K562 (cell line): ENCODE measurements at regions not wholly inside any gene's neighbourhood (a gene's known extent, or its start where the extent isn't known, plus 50 kb on each side); places are given as distances from the start of the nearest gene placed in this dataset.
"Not testable (repeated sequence)": the region's sequence is repeated elsewhere in the genome, so short reads cannot be mapped to it uniquely, and the experiment has no call there.

Source experiments
- ATAC-seq: fragments of 200-7000 bp; cut with Tn5 transposase; 3 replicates; pipeline ENCODE4 v1.9.1; 2020; ENCODE audit warnings: moderate library complexity
- BruUV-seq: library from RNA; stranded (reverse); fragments of 400-500 nt; replicated peaks from 2 replicates; lab custom pipeline; 2021; lab: Mats Ljungman, UMichigan
- CTCF ChIA-PET: fragments of 300-600 bp; formaldehyde crosslinking; extraction: SDS; loops from one replicate; lab custom pipeline; 2021; ENCODE audit warnings: low intra/inter-chr PET ratio; lab: Yijun Ruan, JAX
- POLR2A ChIA-PET: fragments of 300-600, 350-650 bp; sonication (Branson Sonifier 250); formaldehyde crosslinking; extraction: SDS; loops from one replicate; lab custom pipeline; 2021; ENCODE audit warnings: antibody characterized with exemption, inconsistent platforms; lab: Yijun Ruan, JAX
- DNase-seq, 4 experiments: peaks; one replicate each; pipeline versions ENCODE4 v3.0.0 to v3.0.0-alpha.2; 2011 to 2018; ENCODE audit warnings: low spot score in 3 of 4, mixed read lengths in 3 of 4; ENCODE audit errors: extremely low read depth in 1 of 4
- FAIRE-seq: peaks from 2 replicates; lab custom pipeline; 2011; peaks lifted over from hg19 to GRCh38; lab: Jason Lieb, UNC
- H2AFZ ChIP-seq: 2 replicates; pipeline ENCODE4 v1.6.0; 2011; ENCODE audit warnings: low read depth, low read length, control low read depth, inconsistent platforms
- H3K27ac ChIP-seq: fragments of 200-600 bp; 3 replicates; pipeline ENCODE4 v1.8.0; 2011; ENCODE audit warnings: low read depth, mild to moderate bottlenecking, control low read depth, inconsistent platforms, low read length, moderate library complexity, mixed read lengths; ENCODE audit errors: extremely low read depth
- H3K27me3 ChIP-seq, 2 experiments: fragments of 300-600 bp in 1 of 2; 2 replicates in 1 of 2; 3 replicates in 1 of 2; pipeline versions ENCODE4 v1.6.0 to v1.8.0; 2011; ENCODE audit warnings: inconsistent platforms in 2 of 2, low read length in 2 of 2, mild to moderate bottlenecking in 1 of 2, mixed read lengths in 1 of 2, moderate library complexity in 1 of 2; ENCODE audit not compliant: control insufficient read depth in 2 of 2, insufficient read depth in 2 of 2
- H3K36me3 ChIP-seq: fragments of 300-600 bp; 3 replicates; pipeline ENCODE4 v1.8.0; 2011; ENCODE audit warnings: mild to moderate bottlenecking, low read length, inconsistent platforms; ENCODE audit not compliant: control insufficient read depth, insufficient read depth
- H3K4me1 ChIP-seq, 2 experiments: fragments of 200-600 bp in 1 of 2; replicated peaks in 1 of 2; 2 replicates in 1 of 2; 3 replicates in 1 of 2; pipeline versions ENCODE4 v1.5.1 to v1.8.0; 2011; ENCODE audit warnings: inconsistent platforms in 2 of 2, low read length in 2 of 2, mild to moderate bottlenecking in 1 of 2, mixed read lengths in 1 of 2, moderate library complexity in 1 of 2; ENCODE audit not compliant: control insufficient read depth in 2 of 2, insufficient read depth in 2 of 2
- H3K4me2 ChIP-seq: 2 replicates; pipeline ENCODE4 v1.6.1; 2011; ENCODE audit warnings: low read length, control low read depth, inconsistent platforms, mixed read lengths; ENCODE audit not compliant: insufficient read depth
- H3K4me3 ChIP-seq: fragments of 200-600 bp; sonication (generic), shearing (Covaris generic); 2 replicates; pipeline ENCODE4 v1.5.1; 2016; ENCODE audit warnings: control low read depth, inconsistent platforms
- H3K79me2 ChIP-seq: fragments of 200-600 bp; 3 replicates; pipeline ENCODE4 v1.8.0; 2011; ENCODE audit warnings: low read length, inconsistent platforms; ENCODE audit not compliant: control insufficient read depth, insufficient read depth
- H3K9ac ChIP-seq, 2 experiments: 2 replicates each; pipeline versions ENCODE4 v1.6.0 to v1.6.1; 2011; ENCODE audit warnings: low read depth in 2 of 2, low read length in 2 of 2, control low read depth in 1 of 2, inconsistent platforms in 1 of 2, mild to moderate bottlenecking in 1 of 2, mixed read lengths in 1 of 2; ENCODE audit not compliant: insufficient read depth in 1 of 2
- H3K9me1 ChIP-seq: one replicate; pipeline ENCODE4 v1.6.0; 2011; ENCODE audit warnings: inconsistent platforms, mild to moderate bottlenecking, low read length, moderate library complexity; ENCODE audit not compliant: control insufficient read depth, insufficient read depth
- H3K9me3 ChIP-seq: replicated peaks from 2 replicates; pipeline ENCODE4 v1.5.1; 2011; ENCODE audit warnings: low read depth, low read length, inconsistent platforms; ENCODE audit not compliant: control insufficient read depth, insufficient read depth
- H4K20me1 ChIP-seq: replicated peaks from 2 replicates; pipeline ENCODE4 v1.6.1; 2011; ENCODE audit warnings: low read length, inconsistent platforms, mixed read lengths; ENCODE audit not compliant: control insufficient read depth, insufficient read depth
- BDP1 ChIP-seq: IDR thresholded peaks from 3 replicates; pipeline ENCODE4 v1.6.1; 2011; ENCODE audit not compliant: insufficient read length, insufficient read depth
- COPS2 ChIP-seq: fragments of 450-650 bp; conservative IDR thresholded peaks from 2 replicates; pipeline ENCODE4 v1.6.1; 2016; ENCODE audit warnings: mild to moderate bottlenecking, moderate library complexity
- CREBBP ChIP-seq: IDR thresholded peaks from one replicate; pipeline ENCODE4 v1.6.1; 2012; ENCODE audit warnings: low read depth, mild to moderate bottlenecking, control low read depth, inconsistent platforms, low read length
- ELK1 ChIP-seq: sonication (generic); formaldehyde crosslinking; IDR thresholded peaks from 2 replicates; pipeline ENCODE4 v1.8.1; 2022; ENCODE audit warnings: missing genetic modification reagents
- HNRNPLL ChIP-seq: fragments of 200-400 bp; formaldehyde crosslinking; IDR thresholded peaks from 2 replicates; pipeline ENCODE4 v1.6.1; 2017; ENCODE audit warnings: low read length, low read depth, mild to moderate bottlenecking; ENCODE audit not compliant: poor library complexity, severe bottlenecking
- ID3 ChIP-seq, 2 experiments: fragments of 250-450 bp in 1 of 2; fragments of 450-650 bp in 1 of 2; sonication (Bioruptor Pico) in 1 of 2; IDR thresholded peaks; 2 replicates each; pipeline versions ENCODE4 v1.6.1 to v1.8.0; 2016 to 2021; ENCODE audit warnings: mild to moderate bottlenecking in 2 of 2, moderate library complexity in 2 of 2, missing compliant biosample characterization in 1 of 2, missing genetic modification characterization in 1 of 2
- SNRNP70 ChIP-seq: fragments of 200-400 bp; formaldehyde crosslinking; optimal IDR thresholded peaks from 2 replicates; pipeline ENCODE3; 2017; ENCODE audit warnings: low read depth, low read length
- ZNF263 ChIP-seq: sonication (generic); formaldehyde crosslinking; IDR thresholded peaks from 2 replicates; pipeline ENCODE4 v1.8.0; 2022; ENCODE audit warnings: mild to moderate bottlenecking, missing genetic modification reagents, borderline replicate concordance
- WGBS: fragments of 100-300 bp; shearing (Covaris generic); methylation state at CpG from one replicate; pipeline ENCODE4 v1.1.6; 2016; ENCODE audit warnings: low coverage, mixed read lengths; ENCODE audit not compliant: insufficient coverage; ENCODE audit errors: missing lambda C conversion rate; 5-methylcytosine and 5-hydroxymethylcytosine counted together
- in situ Hi-C: fragments of 300-500 bp; cut with MboI; formaldehyde crosslinking; loops from 4 replicates; pipeline ENCODE4 v1.15.0; 2018; ENCODE audit warnings: inconsistent platforms, mixed read lengths
- intact Hi-C: fragments of 100-400 bp; cut with micrococcal nuclease; formaldehyde crosslinking; loops from 2 replicates; pipeline ENCODE4 v1.14.2; 2022

- H3K79me2 ChIP-seq, H3K27me3 ChIP-seq, BruUV-seq, CTCF ChIA-PET, H3K9me1 ChIP-seq, ATAC-seq, H3K4me3 ChIP-seq, H3K4me1 ChIP-seq, H3K4me2 ChIP-seq, H3K9ac ChIP-seq, H3K27ac ChIP-seq, H3K9me3 ChIP-seq, in situ Hi-C loops, intact Hi-C loops, DNase-seq, POLR2A ChIA-PET, FAIRE-seq, H3K36me3 ChIP-seq, H4K20me1 ChIP-seq, H2AFZ ChIP-seq: not testable (repeated sequence)
- 19% methylated on average over 6 of the region's 6 CpGs for WGBS
Observed at GRCh38 chr14:41421308-41421707, 185.4 kb upstream of the LRFN5 start.

- DNase-seq: no peak
- Histone ChIP-seq H3K27me3 (no peaks in the 10 kb centered on the region), H2AFZ (no peak overlapping the region), H3K4me2 (no peak overlapping the region), H3K27ac (no peak overlapping the region), H3K9ac (no peak overlapping the region), H3K36me3 (no peaks in the 10 kb centered on the region), H3K9me3 (no peaks in the 10 kb centered on the region), H3K4me3 (no peak overlapping the region), H3K4me1 (no peaks in the 10 kb centered on the region)
- WGBS: 3% methylated on average over 4 of the region's 4 CpGs
- CTCF ChIA-PET: no interaction called here
- intact Hi-C loops: no loop called here
- TF ChIP-seq SNRNP70 (no peak), ID3 (CRISPR knock-in tag; IDR thresholded peaks at IDR 0.05) (no peak), ID3 (tag; IDR thresholded peaks at IDR 0.05) (no peak), BDP1 (no peak), ELK1 (CRISPR knock-in tag) (no peak), CREBBP (no peak), ZNF263 (CRISPR knock-in tag) (no peak), HNRNPLL (no peak), COPS2 (no peak)
- TF ChIP-seq, all 486 proteins: peak for 0
- Histone ChIP-seq H3K9me1 (no peaks in the 10 kb centered on the region), H3K79me2 (no peaks in the 10 kb centered on the region), H4K20me1 (no peaks in the 10 kb centered on the region)
- ATAC-seq: no peak
- in situ Hi-C loops: no loop called here
- no TSS peak for BruUV-seq
- no peak for FAIRE-seq
- POLR2A ChIA-PET: no interaction called here
Observed at GRCh38 chr14:41419709-41420108, 187.0 kb upstream of the LRFN5 start.
